GM18867 (cell line): ENCODE measurements at regions not wholly inside any gene's neighbourhood (a gene's known extent, or its start where the extent isn't known, plus 50 kb on each side); places are given as distances from the start of the nearest gene placed in this dataset.
A peak's percentile ranks its signal among the peaks of the same experiment; 100 is the strongest.
"Not testable (repeated sequence)": the region's sequence is repeated elsewhere in the genome, so short reads cannot be mapped to it uniquely, and the experiment has no call there.

Experiments used
- ATAC-seq: cut with Tn5 transposase; IDR thresholded peaks from one replicate; pipeline ENCODE4 v1.9.1; 2021; ENCODE audit warnings: mild to moderate bottlenecking, moderate library complexity; ENCODE audit not compliant: unreplicated experiment

GRCh38 chr22:22697377-22698117 is 53.1 kb downstream of the GGTLC2 start:
- no peak for ATAC-seq

- ATAC-seq: no peak
Measured at GRCh38 chr22:22698263-22698750, 53.9 kb downstream of the GGTLC2 start.

GRCh38 chr22:22700631-22701030 is 56.2 kb downstream of the GGTLC2 start:
- no peak for ATAC-seq

GRCh38 chr22:22701557-22701956 is 57.1 kb downstream of the GGTLC2 start:
- ATAC-seq: not testable (repeated sequence)

GRCh38 chr22:22702237-22703202 is 58.1 kb downstream of the GGTLC2 start:
- no peak for ATAC-seq

GRCh38 chr22:22703203-22703570 is 58.8 kb downstream of the GGTLC2 start:
- ATAC-seq: no peak

- ATAC-seq: no peak
Measured at GRCh38 chr22:22703715-22704114, 59.3 kb downstream of the GGTLC2 start.

- no peak for ATAC-seq
Measured at GRCh38 chr22:22704156-22704946, 59.9 kb downstream of the GGTLC2 start.

- no peak for ATAC-seq
Measured at GRCh38 chr22:22705328-22706100, 61.1 kb downstream of the GGTLC2 start.

- no peak for ATAC-seq
Measured at GRCh38 chr22:22706253-22706915, 62.0 kb downstream of the GGTLC2 start.

- no peak for ATAC-seq
Measured at GRCh38 chr22:22709719-22710445, 65.5 kb downstream of the GGTLC2 start.

- no peak for ATAC-seq
Measured at GRCh38 chr22:22710719-22711531, 66.5 kb downstream of the GGTLC2 start.

GRCh38 chr22:22711532-22711913 is 67.1 kb downstream of the GGTLC2 start:
- no peak for ATAC-seq

- ATAC-seq: no peak
Measured at GRCh38 chr22:22712092-22712658, 67.8 kb downstream of the GGTLC2 start.

- no peak for ATAC-seq
Measured at GRCh38 chr22:22712666-22713365, 68.4 kb downstream of the GGTLC2 start.

- ATAC-seq: no peak
Measured at GRCh38 chr22:22713416-22713815, 69.0 kb downstream of the GGTLC2 start.

- peak; percentile 65 for ATAC-seq
Measured at GRCh38 chr22:22714600-22715335, 70.4 kb downstream of the GGTLC2 start.
